Neuronal stem cell (in vitro differentiated cells): ENCODE measurements at regions not wholly inside any gene's neighbourhood (a gene's known extent, or its start where the extent isn't known, plus 50 kb on each side); places are given as distances from the start of the nearest gene placed in this dataset.

Experiments
- DNase-seq: peaks from one replicate; pipeline ENCODE4 v3.0.0-alpha.2; 2013; ENCODE audit warnings: low spot score
- H2AFZ ChIP-seq: one replicate; pipeline ENCODE4 v1.6.1; 2013; ENCODE audit warnings: mild to moderate bottlenecking, low read length, inconsistent platforms
- H2AK5ac ChIP-seq: 2 replicates; pipeline ENCODE4 v1.6.1; 2013; ENCODE audit warnings: low read depth, mild to moderate bottlenecking, inconsistent platforms, low read length, moderate library complexity, mixed read lengths
- H2BK120ac ChIP-seq: 2 replicates; pipeline ENCODE4 v1.6.1; 2013; ENCODE audit warnings: low read depth, mild to moderate bottlenecking, inconsistent platforms, low read length, moderate library complexity, mixed read lengths
- H2BK12ac ChIP-seq: one replicate; pipeline ENCODE4 v1.6.1; 2013; ENCODE audit warnings: low read length, inconsistent platforms
- H2BK15ac ChIP-seq: 2 replicates; pipeline ENCODE4 v1.6.1; 2013; ENCODE audit warnings: mild to moderate bottlenecking, low read length, inconsistent platforms, mixed read lengths
- H2BK5ac ChIP-seq: one replicate; pipeline ENCODE4 v1.6.1; 2013; ENCODE audit warnings: inconsistent platforms, mild to moderate bottlenecking, low read length, moderate library complexity
- H3K14ac ChIP-seq: one replicate; pipeline ENCODE4 v1.6.1; 2013; ENCODE audit warnings: low read length, inconsistent platforms
- H3K18ac ChIP-seq: 2 replicates; pipeline ENCODE4 v1.6.1; 2013; ENCODE audit warnings: low read length, inconsistent platforms
- H3K23ac ChIP-seq: 2 replicates; pipeline ENCODE4 v1.6.1; 2013; ENCODE audit warnings: low read depth, mild to moderate bottlenecking, mixed read lengths, low read length, inconsistent platforms; ENCODE audit not compliant: poor library complexity
- H3K27ac ChIP-seq: replicated peaks from 3 replicates; pipeline ENCODE4 v1.5.1; 2013; ENCODE audit warnings: low read length, inconsistent platforms
- H3K27me3 ChIP-seq, 3 experiments: 2 replicates each; pipeline ENCODE4 v1.6.1; 2013; ENCODE audit warnings: low read length in 3 of 3, mild to moderate bottlenecking in 2 of 3, inconsistent platforms in 1 of 3, low read depth in 1 of 3, mixed read lengths in 1 of 3, moderate library complexity in 1 of 3; ENCODE audit not compliant: control insufficient read depth in 3 of 3, insufficient read depth in 3 of 3
- H3K36me3 ChIP-seq, 2 donors: replicated peaks in 1 of 2; 2 replicates each; pipeline ENCODE4 v1.6.1; 2013; ENCODE audit warnings: low read length in 2 of 2; ENCODE audit not compliant: control insufficient read depth in 2 of 2, insufficient read depth in 2 of 2
- H3K4ac ChIP-seq: 2 replicates; pipeline ENCODE4 v1.6.1; 2013; ENCODE audit warnings: inconsistent platforms, mild to moderate bottlenecking, low read length, moderate library complexity
- H3K4me1 ChIP-seq, 2 donors: 1 replicate in 1 of 2; 2 replicates in 1 of 2; pipeline ENCODE4 v1.6.1; 2013; ENCODE audit warnings: low read length in 2 of 2, low read depth in 1 of 2; ENCODE audit not compliant: control insufficient read depth in 2 of 2, insufficient read depth in 1 of 2
- H3K4me2 ChIP-seq: one replicate; pipeline ENCODE4 v1.6.1; 2013; ENCODE audit warnings: mild to moderate bottlenecking, low read length, inconsistent platforms; ENCODE audit not compliant: insufficient read depth, poor library complexity, severe bottlenecking
- H3K4me3 ChIP-seq, 2 donors: 2 replicates each; pipeline ENCODE4 v1.5.1; 2013; ENCODE audit warnings: low read length in 2 of 2, mild to moderate bottlenecking in 2 of 2, inconsistent platforms in 1 of 2, moderate library complexity in 1 of 2
- H3K79me1 ChIP-seq: one replicate; pipeline ENCODE4 v1.6.1; 2013; ENCODE audit warnings: low read depth, mild to moderate bottlenecking, inconsistent platforms, low read length, moderate library complexity
- H3K9ac ChIP-seq: one replicate; pipeline ENCODE4 v1.6.1; 2013; ENCODE audit warnings: mild to moderate bottlenecking, low read depth, low read length, inconsistent platforms; ENCODE audit not compliant: poor library complexity
- H3K9me3 ChIP-seq, 2 donors: replicated peaks in 1 of 2; 2 replicates each; pipeline versions ENCODE3 to v1.6.1; 2013; ENCODE audit warnings: low read length in 2 of 2, mild to moderate bottlenecking in 2 of 2, inconsistent platforms in 1 of 2, low read depth in 1 of 2, mixed read lengths in 1 of 2, moderate library complexity in 1 of 2; ENCODE audit not compliant: control insufficient read depth in 2 of 2, insufficient read depth in 1 of 2
- H4K8ac ChIP-seq: one replicate; pipeline ENCODE4 v1.6.1; 2013; ENCODE audit warnings: low read depth, mild to moderate bottlenecking, inconsistent platforms, low read length, moderate library complexity
- H4K91ac ChIP-seq: one replicate; pipeline ENCODE4 v1.6.1; 2013; ENCODE audit warnings: low read length, low read depth, mild to moderate bottlenecking, inconsistent platforms; ENCODE audit not compliant: poor library complexity
- WGBS, 2 donors: extraction: QIAGEN DNeasy Blood & Tissue Kit; methylation state at CpG; one replicate each; pipeline ENCODE4 v1.1.7; 2013; ENCODE audit warnings: missing lambda C conversion rate in 2 of 2, mixed read lengths in 1 of 2; ENCODE audit not compliant: insufficient read length in 2 of 2, insufficient replicate concordance in 1 of 2; ENCODE audit errors: extremely low coverage in 2 of 2; 5-methylcytosine and 5-hydroxymethylcytosine counted together

- Histone ChIP-seq H3K36me3 (no peaks in the 10 kb centered on the region), H3K14ac (no peak overlapping the region)
- no CpG with 5 or more reads among the region's 15 CpGs for WGBS, 2 donors
Observed at GRCh38 chr5:6181871-6182270, 196.5 kb downstream of the MED10 start.

GRCh38 chr5:6181147-6181729 lies 197.1 kb downstream of the MED10 start:
- Histone ChIP-seq H3K4me1 (peaks cover 0 to 3% of the 10 kb centered on the region in 2 donors), H2BK15ac (no peak overlapping the region), H4K8ac (no peak overlapping the region), H3K14ac (no peak overlapping the region), H2AK5ac (no peak overlapping the region), H2BK12ac (peak overlapping the region; percentile 36), H3K23ac (no peak overlapping the region), H2BK5ac (no peak overlapping the region), H3K9me3 (peaks cover 0 to 2% of the 10 kb centered on the region in 2 donors), H3K79me1 (no peaks in the 10 kb centered on the region), H2AFZ (no peak overlapping the region), H3K27me3 (no peaks in the 10 kb centered on the region), H3K4me2 (no peak overlapping the region), H2BK120ac (no peak overlapping the region), H3K36me3 (no peaks in the 10 kb centered on the region), H3K4ac (no peak overlapping the region), H3K27ac (no peak overlapping the region), H3K4me3 (no peak overlapping the region), H4K91ac (no peak overlapping the region), H3K9ac (no peak overlapping the region), H3K18ac (peak overlapping the region; percentile 46)
- DNase-seq: no peak
- WGBS, 2 donors: no CpG with 5 or more reads among the region's 5 CpGs

More at GRCh38 chr5:6181871-6182270, 196.5 kb downstream of the MED10 start:
- H3K18ac ChIP-seq: no peak overlapping the region
- H4K8ac ChIP-seq: no peak overlapping the region
- H4K91ac ChIP-seq: no peak overlapping the region
- peak overlapping the region; percentile 19 for H3K23ac ChIP-seq
- H3K4me3 ChIP-seq: no peak overlapping the region
- peaks cover 0 to 3% of the 10 kb centered on the region in 2 donors for H3K4me1 ChIP-seq
- H3K27me3 ChIP-seq: no peaks in the 10 kb centered on the region
- H2BK15ac ChIP-seq: no peak overlapping the region
- no peak overlapping the region for H2BK5ac ChIP-seq
- no peak overlapping the region for H3K27ac ChIP-seq
- DNase-seq: no peak
- no peak overlapping the region for H2BK12ac ChIP-seq
- H3K9ac ChIP-seq: no peak overlapping the region
- H3K4me2 ChIP-seq: no peak overlapping the region
- H3K79me1 ChIP-seq: no peaks in the 10 kb centered on the region
- H2AFZ ChIP-seq: no peak overlapping the region
- H3K9me3 ChIP-seq: peaks cover 0 to 2% of the 10 kb centered on the region in 2 donors
- no peak overlapping the region for H3K4ac ChIP-seq
- peak overlapping the region; percentile 6 for H2AK5ac ChIP-seq
- H2BK120ac ChIP-seq: no peak overlapping the region

GRCh38 chr5:6180231-6180872 lies 198.0 kb downstream of the MED10 start:
- no peaks in the 10 kb centered on the region for H3K36me3 ChIP-seq
- no peak overlapping the region for H3K27ac ChIP-seq
- H3K23ac ChIP-seq: no peak overlapping the region
- H3K14ac ChIP-seq: no peak overlapping the region
- H3K27me3 ChIP-seq: no peaks in the 10 kb centered on the region
- no peak overlapping the region for H2AK5ac ChIP-seq
- peak overlapping the region; percentile 31 for H3K9ac ChIP-seq
- H2BK5ac ChIP-seq: no peak overlapping the region
- no CpG with 5 or more reads among the region's 2 CpGs for WGBS, 2 donors
- H3K4me1 ChIP-seq: peaks cover 0 to 3% of the 10 kb centered on the region in 2 donors
- H3K79me1 ChIP-seq: no peaks in the 10 kb centered on the region
- H2BK120ac ChIP-seq: no peak overlapping the region
- no peak overlapping the region for H4K91ac ChIP-seq
- H4K8ac ChIP-seq: no peak overlapping the region
- H3K9me3 ChIP-seq: peaks cover 0 to 2% of the 10 kb centered on the region in 2 donors
- no peak overlapping the region for H3K4me2 ChIP-seq
- no peak overlapping the region for H3K4ac ChIP-seq
- peak overlapping the region; percentile 11 for H3K18ac ChIP-seq
- no peak overlapping the region for H2BK15ac ChIP-seq
- H2AFZ ChIP-seq: no peak overlapping the region
- no peak overlapping the region for H3K4me3 ChIP-seq
- DNase-seq: no peak
- H2BK12ac ChIP-seq: peak overlapping the region; percentile 76

GRCh38 chr5:6178846-6179532 lies 199.4 kb downstream of the MED10 start:
- H3K36me3 ChIP-seq: no peaks in the 10 kb centered on the region
- H3K9ac ChIP-seq: no peak overlapping the region
- no peak overlapping the region for H2BK15ac ChIP-seq
- peaks cover 0 to 3% of the 10 kb centered on the region in 2 donors for H3K4me1 ChIP-seq
- no peak overlapping the region for H4K8ac ChIP-seq
- no peaks in the 10 kb centered on the region for H3K27me3 ChIP-seq
- no CpG with 5 or more reads among the region's 2 CpGs for WGBS, 2 donors
- no peaks in the 10 kb centered on the region for H3K79me1 ChIP-seq
- no peak overlapping the region for H2BK12ac ChIP-seq
- no peak overlapping the region for H3K14ac ChIP-seq
- no peak overlapping the region for H3K23ac ChIP-seq
- no peak overlapping the region for H2BK120ac ChIP-seq
- no peak overlapping the region for H3K4ac ChIP-seq
- peaks cover 0 to 2% of the 10 kb centered on the region in 2 donors for H3K9me3 ChIP-seq
- H3K4me2 ChIP-seq: no peak overlapping the region
- H2AK5ac ChIP-seq: no peak overlapping the region
- no peak for DNase-seq
- H4K91ac ChIP-seq: no peak overlapping the region
- H2AFZ ChIP-seq: no peak overlapping the region
- H3K4me3 ChIP-seq: no peak overlapping the region
- no peak overlapping the region for H2BK5ac ChIP-seq
- no peak overlapping the region for H3K27ac ChIP-seq
- H3K18ac ChIP-seq: no peak overlapping the region
